ENCODE measurements at regions not wholly inside any gene's neighbourhood (a gene's known extent, or its start where the extent isn't known, plus 50 kb on each side); places are given as distances from the start of the nearest gene placed in this dataset.
"Not testable (repeated sequence)": the region's sequence is repeated elsewhere in the genome, so short reads cannot be mapped to it uniquely, and the experiment has no call there.

DNA sequence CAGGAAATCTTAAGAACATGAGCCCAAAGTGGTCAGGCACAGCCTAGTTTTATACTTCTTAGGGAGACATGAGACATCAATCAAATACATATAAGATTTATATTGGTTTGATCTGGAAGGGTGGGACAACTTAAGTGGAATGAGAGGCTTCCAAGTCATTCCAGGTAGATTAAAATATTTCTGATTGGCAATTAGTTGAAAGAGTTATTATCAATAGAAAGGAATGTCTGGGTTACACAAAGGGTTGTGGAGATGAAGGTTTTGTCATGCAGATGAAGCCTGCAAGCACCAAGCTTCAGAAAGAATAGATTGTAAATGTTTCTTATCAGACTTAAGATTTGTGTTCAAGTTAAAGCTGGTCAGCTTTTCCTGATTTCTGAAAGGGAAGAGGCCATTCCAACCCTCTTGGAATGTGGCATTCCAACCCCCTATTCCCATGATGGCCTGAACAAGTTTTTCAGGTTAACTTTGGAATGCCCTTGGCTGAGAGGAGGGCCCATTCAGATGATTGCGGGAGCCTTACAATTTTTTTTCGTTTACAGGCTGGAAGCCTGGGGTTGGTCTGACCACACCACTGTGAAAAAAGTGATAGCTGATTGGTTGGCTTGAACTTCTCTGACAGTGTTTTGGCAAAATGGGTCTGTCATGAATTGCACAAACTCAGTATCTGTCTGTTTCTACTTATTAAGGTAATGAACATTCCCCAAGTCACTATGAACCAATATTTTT, 245.6 kb upstream of the RAI14 start:
- DNase-seq (ENCODE audit: low spot score) = no peak
- TF ChIP-seq, protein P1, sequence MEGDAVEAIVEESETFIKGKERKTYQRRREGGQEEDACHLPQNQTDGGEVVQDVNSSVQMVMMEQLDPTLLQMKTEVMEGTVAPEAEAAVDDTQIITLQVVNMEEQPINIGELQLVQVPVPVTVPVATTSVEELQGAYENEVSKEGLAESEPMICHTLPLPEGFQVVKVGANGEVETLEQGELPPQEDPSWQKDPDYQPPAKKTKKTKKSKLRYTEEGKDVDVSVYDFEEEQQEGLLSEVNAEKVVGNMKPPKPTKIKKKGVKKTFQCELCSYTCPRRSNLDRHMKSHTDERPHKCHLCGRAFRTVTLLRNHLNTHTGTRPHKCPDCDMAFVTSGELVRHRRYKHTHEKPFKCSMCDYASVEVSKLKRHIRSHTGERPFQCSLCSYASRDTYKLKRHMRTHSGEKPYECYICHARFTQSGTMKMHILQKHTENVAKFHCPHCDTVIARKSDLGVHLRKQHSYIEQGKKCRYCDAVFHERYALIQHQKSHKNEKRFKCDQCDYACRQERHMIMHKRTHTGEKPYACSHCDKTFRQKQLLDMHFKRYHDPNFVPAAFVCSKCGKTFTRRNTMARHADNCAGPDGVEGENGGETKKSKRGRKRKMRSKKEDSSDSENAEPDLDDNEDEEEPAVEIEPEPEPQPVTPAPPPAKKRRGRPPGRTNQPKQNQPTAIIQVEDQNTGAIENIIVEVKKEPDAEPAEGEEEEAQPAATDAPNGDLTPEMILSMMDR (IDR thresholded peaks at IDR 0.05; ENCODE audit: extremely low read depth, missing control alignments) = no peak

DNA sequence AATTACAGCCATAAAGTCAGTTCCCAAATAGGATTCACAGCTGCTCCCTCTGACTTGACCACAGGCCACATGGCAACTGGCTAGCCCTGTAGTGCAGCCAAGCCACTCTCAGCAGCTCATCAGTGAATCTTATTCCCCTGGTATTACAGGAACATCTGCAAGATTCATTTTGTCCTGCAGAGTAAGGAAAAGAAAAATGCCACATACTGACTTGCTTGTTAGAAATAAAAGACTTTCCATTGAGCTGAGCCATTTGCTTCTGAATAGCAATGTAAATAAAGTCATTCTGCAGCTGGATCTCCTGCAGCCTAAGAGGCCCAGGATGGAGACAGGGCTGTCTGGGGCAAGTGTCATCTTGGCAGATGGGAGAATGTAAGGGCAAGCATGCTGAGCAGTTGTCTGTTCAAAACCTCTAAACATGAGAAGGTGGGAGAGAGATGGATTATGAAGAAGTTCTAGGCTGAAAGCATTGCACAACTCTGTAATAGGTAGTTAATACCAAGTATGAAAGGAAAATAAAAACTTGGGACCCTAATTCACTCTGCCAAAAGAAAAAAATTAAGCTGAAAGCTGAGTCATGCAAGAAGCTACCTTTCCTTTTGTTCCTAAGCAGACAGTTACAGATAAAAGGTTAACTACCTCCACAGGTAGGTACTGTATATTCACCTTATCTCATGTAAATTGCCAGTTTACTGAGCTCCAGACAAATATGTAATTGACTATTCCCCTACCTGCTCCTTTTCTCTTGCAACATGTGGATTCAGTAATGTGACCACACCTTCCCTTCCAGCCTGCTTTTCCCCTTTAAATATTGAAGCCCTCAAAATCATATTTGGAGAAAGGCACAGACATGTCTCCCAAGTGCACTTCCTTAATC, 244.4 kb upstream of the RAI14 start:
- no peak for DNase-seq (ENCODE audit: low spot score)
- TF ChIP-seq, protein P1 (IDR thresholded peaks at IDR 0.05; ENCODE audit: extremely low read depth, missing control alignments) = no peak

DNA sequence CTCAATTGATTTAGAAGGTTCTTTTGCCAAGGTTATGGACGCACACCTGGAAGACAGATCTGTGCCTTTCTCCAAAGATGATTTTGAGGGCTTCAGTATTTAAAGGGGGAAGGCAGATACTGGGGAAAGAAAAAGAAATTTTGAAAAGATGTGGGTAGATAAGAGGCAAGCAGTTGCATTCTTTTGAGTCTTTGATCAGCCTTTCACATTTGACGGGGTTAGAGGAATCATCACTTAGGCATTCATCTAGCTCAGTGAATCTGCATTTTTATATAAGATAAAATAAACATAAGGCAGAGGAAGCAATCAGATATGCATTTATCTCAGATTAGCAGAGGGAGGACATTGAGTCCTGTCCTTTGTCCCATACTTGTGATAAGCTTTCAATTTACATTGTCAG, 243.4 kb upstream of the RAI14 start:
- TF ChIP-seq, protein P1 (IDR thresholded peaks at IDR 0.05; ENCODE audit: extremely low read depth, missing control alignments) = no peak
- no peak for DNase-seq (ENCODE audit: low spot score)

DNA sequence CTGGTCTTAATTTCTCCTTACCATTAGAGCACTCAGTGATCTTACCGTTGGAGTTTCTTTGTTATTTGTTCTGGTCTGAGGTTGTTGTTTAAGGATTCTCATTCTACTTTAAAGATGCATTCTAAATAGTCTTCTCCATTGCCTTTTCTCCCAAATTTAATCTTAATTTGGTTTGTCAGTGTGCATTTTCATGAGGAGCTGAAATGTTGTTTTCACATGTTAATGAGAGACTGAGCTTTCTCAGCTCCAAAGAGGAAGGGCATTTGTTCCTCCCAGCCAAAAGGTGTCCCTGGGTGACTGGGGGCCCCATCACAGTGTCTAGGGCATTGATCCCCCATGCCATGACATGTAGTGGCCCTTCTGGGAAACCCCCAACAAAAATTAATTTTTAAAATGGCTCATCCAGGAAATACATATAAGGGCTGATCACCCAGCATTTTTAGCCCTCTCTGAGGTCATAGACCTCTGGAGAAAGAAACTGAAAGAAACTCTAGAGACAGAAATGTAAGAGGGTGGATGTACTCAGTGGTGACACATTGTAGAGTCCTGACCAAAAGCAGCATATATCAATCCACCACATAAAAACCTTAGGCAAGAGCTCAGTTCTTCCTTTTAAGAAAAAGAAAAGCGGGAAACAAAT, 240.4 kb upstream of the RAI14 start:
- DNase-seq (ENCODE audit: low spot score) = peak; percentile 66
- TF ChIP-seq, protein P1 (IDR thresholded peaks at IDR 0.05; ENCODE audit: extremely low read depth, missing control alignments) = no peak

DNA sequence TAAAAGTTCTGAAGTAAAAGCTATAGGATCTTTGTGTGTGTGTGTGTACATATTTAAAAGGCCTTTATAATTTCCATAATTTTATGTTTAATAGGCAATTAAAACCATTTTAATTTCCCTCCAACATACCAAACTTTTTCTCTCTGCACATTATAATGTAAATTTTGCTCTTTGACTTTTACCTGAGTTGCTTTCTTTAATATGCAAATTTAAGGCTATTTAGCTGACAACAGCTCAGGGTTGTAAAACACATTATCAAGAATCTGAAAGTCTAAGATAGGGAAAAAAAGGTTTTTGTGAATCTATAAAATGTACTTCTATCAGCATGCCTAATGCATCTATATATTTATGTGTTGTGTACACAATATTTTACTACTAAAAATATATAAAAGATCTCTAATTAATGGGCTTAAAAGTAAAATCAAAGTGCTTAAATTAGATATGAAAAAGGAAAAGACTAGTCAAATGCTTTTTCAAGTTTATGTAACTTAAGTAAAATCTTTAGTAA, 239.6 kb upstream of the RAI14 start:
- no peak for DNase-seq (ENCODE audit: low spot score)
- TF ChIP-seq, protein P1 (IDR thresholded peaks at IDR 0.05; ENCODE audit: extremely low read depth, missing control alignments) = no peak

DNA sequence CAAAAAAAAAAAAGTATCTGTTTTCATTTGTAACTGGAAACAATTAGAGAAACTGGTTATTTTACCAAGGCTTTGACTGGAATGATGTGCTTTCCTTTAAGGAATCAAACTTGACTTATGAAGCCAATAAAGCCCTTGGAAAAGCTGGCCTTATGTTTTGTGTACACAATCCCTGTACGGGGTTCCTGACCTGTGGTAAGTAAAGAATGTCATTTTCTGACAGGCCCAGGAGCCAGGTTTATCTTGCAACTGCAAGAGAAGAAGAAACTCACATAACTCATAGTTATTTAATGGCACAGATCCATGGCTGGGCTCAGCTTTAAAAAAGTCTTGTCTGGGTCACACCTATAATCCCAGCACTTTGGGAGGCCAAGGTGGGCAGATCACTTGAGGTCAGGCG, 235.9 kb upstream of the RAI14 start:
- DNase-seq (ENCODE audit: low spot score) = not testable (repeated sequence)

DNA sequence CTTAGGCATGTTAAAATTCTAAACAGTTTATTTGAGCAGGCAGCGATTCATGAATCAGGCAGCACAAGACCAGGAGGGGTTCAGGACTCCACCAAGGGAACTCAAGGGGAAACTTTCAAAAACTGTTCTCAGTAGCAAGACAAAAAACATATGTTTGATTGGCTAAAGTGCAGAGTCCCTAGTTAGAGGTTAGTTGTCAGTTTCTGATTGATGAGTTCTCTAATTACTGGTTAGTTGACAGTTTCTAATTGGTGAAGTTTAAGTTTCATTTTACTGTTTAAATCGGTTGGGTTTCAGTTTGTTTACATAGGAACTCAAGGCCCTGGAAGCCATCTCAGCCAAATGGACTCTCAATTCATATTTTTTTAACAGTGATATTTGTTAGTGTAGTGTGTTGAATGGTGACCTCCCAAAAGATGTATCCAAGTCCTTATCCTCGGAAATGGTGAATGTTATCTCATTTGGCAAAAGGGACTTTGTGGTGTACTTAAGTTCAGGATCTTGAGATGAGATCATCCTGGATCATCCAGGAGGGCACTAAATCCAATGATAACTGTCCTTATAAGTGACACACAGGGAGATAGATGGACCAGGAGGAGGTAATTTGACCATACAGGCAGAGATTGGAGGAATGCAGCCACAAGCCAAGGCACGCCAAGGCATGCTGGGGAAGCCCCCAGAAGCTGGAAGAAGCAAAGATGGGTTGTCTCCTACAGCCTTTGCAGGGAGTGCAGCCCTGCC, 219.2 kb upstream of the RAI14 start:
- TF ChIP-seq, protein P1 (IDR thresholded peaks at IDR 0.05; ENCODE audit: extremely low read depth, missing control alignments) = no peak
- no peak for DNase-seq (ENCODE audit: low spot score)

All from GM20000 (cell line).